Activated CD4-positive, alpha-beta T cell treated with anti-CD3 and anti-CD28 coated beads for 1 hour (primary cell): ENCODE measurements at regions not wholly inside any gene's neighbourhood (a gene's known extent, or its start where the extent isn't known, plus 50 kb on each side); places are given as distances from the start of the nearest gene placed in this dataset.

ENCODE experiments used
- DNase-seq: peaks from one replicate; pipeline ENCODE4 v3.0.0-alpha.2; 2020

DNA sequence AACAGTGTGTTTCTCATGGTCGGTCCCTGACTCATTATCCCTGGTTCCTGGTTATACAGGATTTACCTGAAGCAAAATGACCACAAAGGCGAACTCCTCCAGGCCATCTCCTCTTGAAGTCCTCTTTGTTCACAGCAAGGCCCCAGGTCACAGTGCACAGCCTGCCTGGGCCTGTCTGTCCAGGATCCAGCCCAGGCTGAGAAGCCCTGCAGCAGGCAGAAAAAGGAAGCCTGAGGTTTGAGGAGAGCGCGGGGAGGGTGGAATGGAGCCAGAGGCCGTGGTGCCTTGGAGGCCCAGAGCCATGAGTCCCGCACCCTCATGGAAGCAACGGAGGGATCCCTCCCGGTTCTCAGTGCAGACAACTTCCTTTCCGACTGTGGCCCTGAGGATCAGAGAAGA, 136.8 kb upstream of the IRF2BP2 start:
- DNase-seq = no peak

GRCh38 chr1:234745844-234746797, 136.1 kb upstream of the IRF2BP2 start:
- DNase-seq = no peak

- no peak for DNase-seq
Measured at GRCh38 chr1:234745276-234745675, 135.3 kb upstream of the IRF2BP2 start.

- no peak for DNase-seq
Measured at GRCh38 chr1:234743791-234744611, 134.0 kb upstream of the IRF2BP2 start.

GRCh38 chr1:234742622-234743021, 132.6 kb upstream of the IRF2BP2 start:
- no peak for DNase-seq

DNA sequence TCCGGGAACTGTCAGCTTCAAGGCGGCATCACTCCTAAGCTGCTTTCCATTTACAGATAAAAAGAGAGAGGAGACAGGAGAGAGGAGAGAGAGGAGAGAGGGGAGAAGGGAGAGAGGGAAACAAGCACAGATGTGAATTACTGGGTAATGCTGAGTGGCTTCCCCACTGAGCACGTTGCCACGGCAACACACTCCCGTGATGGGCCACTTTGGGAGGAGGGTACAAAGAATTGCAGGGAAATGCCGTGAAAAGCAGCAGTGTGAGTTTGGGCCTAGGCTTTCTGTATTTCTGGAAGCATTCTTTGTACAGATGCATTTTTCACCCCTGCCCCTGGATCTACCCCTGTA, 128.0 kb upstream of the IRF2BP2 start:
- DNase-seq = no peak

- no peak for DNase-seq
Measured at GRCh38 chr1:234735916-234736315, 125.9 kb upstream of the IRF2BP2 start.

DNA sequence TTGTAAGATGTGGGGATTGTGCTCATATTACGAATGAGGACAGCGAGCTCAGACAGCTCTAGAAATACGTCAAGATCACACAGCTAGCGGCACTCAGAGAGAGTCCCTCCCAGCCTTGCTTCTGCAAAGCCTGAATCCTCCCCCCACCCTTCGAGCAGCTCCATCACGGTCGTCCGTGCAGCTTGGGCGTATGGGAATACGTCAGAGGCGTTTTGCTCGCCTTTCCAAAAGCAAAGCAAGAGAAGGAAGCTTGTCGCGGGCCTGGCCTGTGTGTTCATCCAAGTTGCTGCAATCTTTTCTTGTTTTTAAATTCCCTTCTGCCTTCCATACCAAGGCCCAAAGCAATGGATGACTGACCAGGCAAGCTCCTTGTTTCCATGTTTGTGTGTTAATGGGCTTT, 125.5 kb upstream of the IRF2BP2 start:
- no peak for DNase-seq

DNA sequence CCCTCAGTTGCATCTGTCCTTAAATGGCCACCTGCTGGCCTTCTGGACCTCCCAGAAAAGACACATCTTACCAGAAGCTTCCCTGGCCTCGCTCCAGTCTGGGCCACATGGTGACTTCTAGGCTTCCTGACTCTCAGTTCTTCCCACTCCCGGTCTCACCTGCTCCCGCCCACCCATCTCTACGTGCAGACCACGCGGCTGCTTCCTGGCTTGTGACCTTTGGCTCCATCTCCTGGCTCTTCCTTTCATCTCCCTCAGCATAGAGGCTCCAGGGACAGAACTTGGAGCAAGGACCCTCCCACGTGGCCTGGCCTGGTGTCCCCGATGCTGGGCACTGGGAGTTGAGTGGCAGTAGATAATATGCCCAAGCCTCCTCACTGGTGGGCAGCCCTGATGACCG, 124.9 kb upstream of the IRF2BP2 start:
- no peak for DNase-seq

GRCh38 chr1:234734412-234734835, 124.4 kb upstream of the IRF2BP2 start:
- no peak for DNase-seq

- DNase-seq = no peak
Measured at GRCh38 chr1:234733427-234733826, 123.4 kb upstream of the IRF2BP2 start.

GRCh38 chr1:234732671-234733390, 122.9 kb upstream of the IRF2BP2 start:
- DNase-seq = no peak

GRCh38 chr1:234732260-234732659, 122.3 kb upstream of the IRF2BP2 start:
- DNase-seq = no peak

DNA sequence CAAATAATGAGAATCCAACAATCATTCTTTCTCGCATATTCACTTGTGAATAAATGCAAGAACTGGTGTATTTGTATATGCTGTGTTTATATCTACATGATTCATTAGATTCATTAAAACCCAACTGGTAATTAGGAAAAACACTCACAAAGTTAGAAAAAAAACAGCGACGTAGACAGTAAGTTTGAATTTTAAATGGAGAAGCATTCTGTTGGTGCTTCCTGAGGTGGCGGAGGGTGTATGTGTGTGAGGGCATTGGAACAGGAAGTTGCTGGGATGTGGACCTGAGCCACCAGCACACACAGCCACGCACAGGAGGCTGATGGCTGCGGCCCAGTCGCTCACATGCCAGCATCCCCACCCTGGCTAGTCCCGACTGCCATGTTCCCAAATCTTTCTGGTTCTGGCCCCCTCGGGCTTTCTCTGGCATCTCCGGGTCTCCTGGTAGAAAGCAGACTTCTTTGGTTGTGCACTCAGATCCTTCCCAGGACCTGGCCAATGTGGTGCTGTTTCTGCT, 121.6 kb upstream of the IRF2BP2 start:
- no peak for DNase-seq

- no peak for DNase-seq
Measured at GRCh38 chr1:234730770-234731568, 121.0 kb upstream of the IRF2BP2 start.

DNA sequence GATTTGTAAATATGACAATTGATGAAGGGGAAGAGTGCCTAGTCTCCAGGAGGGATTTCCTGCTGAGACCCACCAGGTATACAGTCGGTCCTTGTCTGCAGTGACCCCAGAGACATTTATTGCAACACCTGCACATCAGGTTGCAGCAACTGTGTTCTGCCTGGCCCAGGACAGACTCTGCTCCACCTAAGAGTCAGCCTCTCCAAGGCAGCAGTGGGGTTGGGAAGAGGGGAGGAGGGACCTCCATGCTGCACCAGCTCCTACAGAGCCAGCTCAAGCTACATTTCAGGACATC, 120.4 kb upstream of the IRF2BP2 start:
- DNase-seq = no peak

DNA sequence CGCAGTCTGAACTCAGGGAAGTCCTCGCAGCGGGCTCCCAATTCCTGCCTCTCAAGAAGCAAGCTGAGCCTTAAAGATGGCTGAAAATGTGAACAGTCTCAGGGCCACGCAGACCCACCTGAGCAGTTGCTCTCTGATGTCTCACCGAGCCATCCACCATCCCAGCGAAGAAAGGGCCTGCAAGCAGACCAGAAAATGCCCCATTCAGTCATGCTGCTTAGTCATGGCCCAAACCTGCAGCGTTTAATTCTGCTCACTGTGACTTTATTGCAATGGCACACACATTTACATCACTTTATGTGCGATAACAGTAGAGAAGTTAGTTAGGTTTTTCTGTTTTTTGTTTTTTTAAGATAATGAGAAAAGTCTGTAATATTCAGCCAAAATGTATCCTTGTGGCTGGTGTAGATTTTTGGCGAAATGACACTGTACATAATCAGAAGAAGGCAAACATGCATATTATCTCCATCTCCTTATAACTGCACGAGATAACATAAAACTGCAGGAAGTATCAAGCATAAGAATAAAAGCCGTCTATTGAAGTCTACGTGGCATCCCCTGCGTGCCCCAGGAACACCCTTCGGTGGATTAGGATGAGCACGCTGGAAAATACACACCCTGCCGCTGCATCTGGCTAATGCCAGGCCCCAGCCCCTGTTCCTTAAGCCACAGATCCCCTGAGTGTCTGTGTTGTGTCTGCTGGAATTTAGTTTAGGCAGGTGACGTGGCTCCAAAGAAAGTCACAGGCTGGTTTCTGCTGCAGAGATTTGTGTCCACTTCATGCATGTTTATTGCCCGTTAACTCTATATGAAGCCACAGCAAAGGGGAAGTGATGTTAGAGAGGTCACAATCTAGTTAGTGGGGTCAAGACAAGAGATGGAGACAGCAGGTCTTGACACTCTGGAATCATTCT, 119.8 kb upstream of the IRF2BP2 start:
- DNase-seq = no peak

DNA sequence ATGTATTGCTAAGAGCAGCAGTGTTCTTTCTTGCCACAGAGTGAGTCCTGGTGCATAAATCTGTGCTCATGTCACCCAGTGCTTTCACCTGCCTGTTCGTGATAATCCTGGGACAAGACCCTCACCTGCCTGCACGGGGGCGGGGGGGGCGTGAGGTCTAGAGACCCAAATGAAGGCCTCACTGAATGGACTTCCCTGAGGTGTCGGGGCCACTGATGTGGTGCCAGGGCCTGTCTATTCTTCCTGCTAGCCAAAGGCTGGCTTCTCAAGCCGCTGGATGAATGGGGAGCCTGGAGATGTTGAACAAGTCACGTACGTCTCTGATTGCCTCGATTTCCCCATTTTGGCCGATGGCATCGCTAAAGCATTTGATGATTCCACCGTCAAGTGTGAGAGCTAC, 118.8 kb upstream of the IRF2BP2 start:
- DNase-seq = no peak

DNA sequence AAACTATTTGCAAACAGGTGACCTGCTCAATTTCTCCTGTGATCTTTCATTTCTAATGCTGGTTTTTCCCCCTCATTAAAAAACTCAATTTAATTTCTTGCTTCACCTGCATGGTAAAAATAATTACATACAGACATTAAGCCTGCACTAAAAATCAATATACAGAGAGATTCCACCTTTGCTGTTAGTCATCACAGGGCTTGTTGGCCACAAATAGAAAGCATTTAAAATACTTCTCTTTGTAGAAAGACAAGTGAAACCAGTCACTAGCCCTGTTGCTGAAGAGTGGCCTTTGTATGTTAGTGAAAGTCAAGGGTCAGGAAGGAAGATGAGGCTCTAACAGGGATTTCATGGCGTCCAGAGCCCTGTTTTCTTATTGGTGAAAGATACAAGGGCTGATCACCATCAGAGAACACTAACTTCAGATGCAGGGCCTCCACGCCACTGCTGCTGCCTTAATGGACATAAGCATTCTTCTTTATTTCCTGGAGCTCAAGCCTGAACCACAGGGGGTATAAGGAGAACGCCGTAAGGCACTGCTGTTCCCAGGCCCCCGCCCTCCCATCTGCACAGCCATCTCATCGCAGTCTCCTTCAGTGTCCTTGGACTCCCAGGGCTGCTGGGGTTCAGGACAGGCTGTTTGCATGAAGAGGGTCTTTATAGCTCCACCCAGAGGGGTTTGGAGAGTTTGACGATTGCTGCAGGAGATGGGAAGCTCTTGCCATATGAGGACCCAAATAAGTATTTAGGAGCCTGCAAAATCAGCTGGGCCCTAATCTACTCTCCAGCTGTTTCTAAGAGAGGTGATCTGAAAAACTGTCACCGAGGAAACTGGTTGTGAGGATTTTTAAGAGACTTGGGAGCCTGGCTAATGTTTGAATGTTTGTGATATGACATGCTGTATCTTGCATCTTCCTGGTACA, 117.3 kb upstream of the IRF2BP2 start:
- no peak for DNase-seq

DNA sequence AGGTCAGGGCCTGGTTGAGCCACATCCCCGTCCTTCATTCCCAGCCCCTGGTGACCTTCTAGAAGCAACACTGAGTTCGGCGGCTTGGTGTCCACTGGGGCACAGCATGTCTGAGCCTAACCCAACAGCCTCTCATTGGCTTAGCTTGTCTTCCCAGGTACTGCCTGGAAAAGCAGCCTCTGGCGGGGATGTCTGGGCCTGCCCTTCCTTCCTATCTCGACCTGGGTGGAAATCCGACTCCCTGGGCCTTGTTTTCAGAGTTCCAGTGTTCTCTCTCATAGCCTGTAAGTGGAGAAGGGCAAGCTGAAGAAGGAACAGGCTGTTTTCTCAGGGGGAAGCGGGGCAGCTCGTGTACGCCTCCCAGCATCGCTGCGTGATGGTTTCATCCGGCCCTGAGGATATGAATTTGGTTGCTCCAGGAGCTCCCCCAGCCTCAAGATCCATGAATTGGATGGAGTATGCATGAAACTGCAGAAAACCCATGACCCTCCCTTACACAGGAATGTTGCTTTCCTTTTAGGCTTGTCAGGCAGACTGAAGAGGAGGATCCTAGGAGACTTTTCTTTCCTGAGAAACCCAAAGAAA, 116.5 kb upstream of the IRF2BP2 start:
- DNase-seq = no peak
